ENCODE measurements at regions not wholly inside any gene's neighbourhood (a gene's known extent, or its start where the extent isn't known, plus 50 kb on each side); places are given as distances from the start of the nearest gene placed in this dataset.

GRCh38 chr5:6117212-6117611 is 261.1 kb downstream of the MED10 start:
- TF ChIP-seq CTCF (IDR thresholded peaks at IDR 0.05), result no peak
- no peak for TF ChIP-seq POLR2A (IDR thresholded peaks at IDR 0.05)
